BE2C (cell line): ENCODE measurements at regions not wholly inside any gene's neighbourhood (a gene's known extent, or its start where the extent isn't known, plus 50 kb on each side); places are given as distances from the start of the nearest gene placed in this dataset.

Source experiments
- DNase-seq: peaks from one replicate; pipeline ENCODE4 v3.0.0-alpha.2; 2020
- H3K27me3 ChIP-seq: fragments of 250-450 bp; sonication (Bioruptor Pico); 2 replicates; pipeline ENCODE4 v1.5.1; 2020; ENCODE audit warnings: mild to moderate bottlenecking
- H3K36me3 ChIP-seq: fragments of 250-450 bp; sonication (Bioruptor Pico); 2 replicates; pipeline ENCODE4 v1.5.1; 2020; ENCODE audit warnings: mild to moderate bottlenecking
- H3K4me1 ChIP-seq: fragments of 250-450 bp; sonication (Bioruptor Pico); 2 replicates; pipeline ENCODE4 v1.5.1; 2020
- H3K4me3 ChIP-seq: 2 replicates; pipeline ENCODE4 v1.5.1; 2011; ENCODE audit warnings: low read depth, low read length
- H3K9me3 ChIP-seq: fragments of 250-450 bp; sonication (Bioruptor Pico); 2 replicates; pipeline ENCODE4 v1.5.1; 2020
- TF ChIP-seq, protein P1 (sequence below): IDR thresholded peaks from 2 replicates; pipeline ENCODE4 v1.5.1; 2012; ENCODE audit warnings: mild to moderate bottlenecking, low read depth, low read length

DNA sequence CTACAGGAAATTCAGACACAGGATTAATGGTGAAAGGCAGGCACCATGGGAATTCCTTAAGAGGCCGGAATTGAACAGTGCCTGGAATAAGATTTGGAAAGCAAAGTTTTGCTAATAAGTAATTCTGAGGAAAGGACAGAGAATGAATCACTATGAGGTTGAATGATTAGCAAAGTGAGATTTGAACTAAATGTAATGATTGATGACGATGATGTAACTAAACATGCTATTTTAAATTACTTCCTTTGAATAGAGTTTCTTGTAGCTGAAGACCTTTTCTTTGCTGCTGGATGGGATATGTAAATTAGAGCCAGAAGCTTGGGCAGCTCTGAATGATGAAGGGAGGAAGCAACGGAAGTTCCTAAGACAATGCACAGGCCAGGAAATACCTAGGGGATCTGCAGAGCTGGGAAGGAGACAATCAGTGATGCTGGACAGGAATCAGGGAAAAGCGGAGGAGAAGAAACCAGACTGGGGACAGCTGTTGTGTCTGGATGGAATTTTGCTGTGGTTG lies 482.0 kb downstream of the PSAT1 start:
- no peak for DNase-seq
- Histone ChIP-seq H3K27me3 (no peaks in the 10 kb centered on the region), H3K9me3 (no peaks in the 10 kb centered on the region)

DNA sequence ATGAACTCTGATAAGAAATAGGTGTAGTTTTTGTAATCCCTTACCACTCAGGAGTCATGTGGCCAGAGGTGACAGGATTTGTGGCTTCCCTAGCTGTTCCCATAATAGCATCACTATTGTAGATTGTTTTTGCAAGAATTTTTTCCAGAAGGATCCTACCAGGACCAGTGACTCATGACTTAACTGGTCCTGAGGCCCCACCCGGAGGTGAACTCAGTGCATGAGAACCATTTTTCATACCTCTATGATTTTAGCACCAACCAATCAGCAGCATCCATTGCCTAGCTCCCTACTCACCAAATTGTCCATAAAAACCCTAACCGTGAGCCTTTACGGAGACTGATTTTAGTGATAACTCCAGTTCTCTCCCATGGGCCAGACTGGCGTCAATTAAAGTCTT lies 484.8 kb downstream of the PSAT1 start:
- Histone ChIP-seq H3K36me3 (no peaks in the 10 kb centered on the region), H3K27me3 (no peaks in the 10 kb centered on the region), H3K4me3 (no peak overlapping the region), H3K4me1 (0 out of 2 replicates have a peak, but pooled peaks cover 3% of the 10 kb centered on the region), H3K9me3 (no peaks in the 10 kb centered on the region)
- TF ChIP-seq, protein P1, sequence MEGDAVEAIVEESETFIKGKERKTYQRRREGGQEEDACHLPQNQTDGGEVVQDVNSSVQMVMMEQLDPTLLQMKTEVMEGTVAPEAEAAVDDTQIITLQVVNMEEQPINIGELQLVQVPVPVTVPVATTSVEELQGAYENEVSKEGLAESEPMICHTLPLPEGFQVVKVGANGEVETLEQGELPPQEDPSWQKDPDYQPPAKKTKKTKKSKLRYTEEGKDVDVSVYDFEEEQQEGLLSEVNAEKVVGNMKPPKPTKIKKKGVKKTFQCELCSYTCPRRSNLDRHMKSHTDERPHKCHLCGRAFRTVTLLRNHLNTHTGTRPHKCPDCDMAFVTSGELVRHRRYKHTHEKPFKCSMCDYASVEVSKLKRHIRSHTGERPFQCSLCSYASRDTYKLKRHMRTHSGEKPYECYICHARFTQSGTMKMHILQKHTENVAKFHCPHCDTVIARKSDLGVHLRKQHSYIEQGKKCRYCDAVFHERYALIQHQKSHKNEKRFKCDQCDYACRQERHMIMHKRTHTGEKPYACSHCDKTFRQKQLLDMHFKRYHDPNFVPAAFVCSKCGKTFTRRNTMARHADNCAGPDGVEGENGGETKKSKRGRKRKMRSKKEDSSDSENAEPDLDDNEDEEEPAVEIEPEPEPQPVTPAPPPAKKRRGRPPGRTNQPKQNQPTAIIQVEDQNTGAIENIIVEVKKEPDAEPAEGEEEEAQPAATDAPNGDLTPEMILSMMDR: 0 out of 2 replicates have a peak, but pooled peaks have one; percentile 5
- DNase-seq: peak; percentile 9

More for the DNA sequence above, 482.0 kb downstream of the PSAT1 start:
- no peak overlapping the region for H3K4me3 ChIP-seq
- TF ChIP-seq, protein P1: no peak
- H3K4me1 ChIP-seq: 0 out of 2 replicates have a peak, but pooled peaks cover 3% of the 10 kb centered on the region
- H3K36me3 ChIP-seq: no peaks in the 10 kb centered on the region

DNA sequence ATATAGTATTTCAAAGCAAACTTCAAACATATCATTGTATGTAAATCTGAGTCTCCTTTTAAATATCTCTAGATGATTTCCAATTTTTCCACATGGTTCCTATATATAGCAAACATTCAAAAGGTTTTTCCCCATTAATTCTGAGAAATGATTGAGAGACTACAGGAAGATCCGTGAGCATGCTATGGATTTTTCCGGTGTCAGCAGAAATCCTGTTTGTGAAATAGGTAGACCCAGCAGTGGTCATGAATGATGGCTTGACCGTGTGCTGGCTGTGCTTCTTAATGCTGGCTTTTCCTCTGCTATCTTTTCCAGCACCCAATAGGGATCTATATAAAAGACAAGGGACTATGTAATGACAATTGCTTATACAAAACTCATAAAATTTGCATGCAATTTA lies 485.3 kb downstream of the PSAT1 start:
- Histone ChIP-seq H3K36me3 (no peaks in the 10 kb centered on the region), H3K4me1 (0 out of 2 replicates have a peak, but pooled peaks cover 3% of the 10 kb centered on the region), H3K27me3 (no peaks in the 10 kb centered on the region), H3K9me3 (no peaks in the 10 kb centered on the region), H3K4me3 (no peak overlapping the region)
- TF ChIP-seq, protein P1: no peak
- no peak for DNase-seq

DNA sequence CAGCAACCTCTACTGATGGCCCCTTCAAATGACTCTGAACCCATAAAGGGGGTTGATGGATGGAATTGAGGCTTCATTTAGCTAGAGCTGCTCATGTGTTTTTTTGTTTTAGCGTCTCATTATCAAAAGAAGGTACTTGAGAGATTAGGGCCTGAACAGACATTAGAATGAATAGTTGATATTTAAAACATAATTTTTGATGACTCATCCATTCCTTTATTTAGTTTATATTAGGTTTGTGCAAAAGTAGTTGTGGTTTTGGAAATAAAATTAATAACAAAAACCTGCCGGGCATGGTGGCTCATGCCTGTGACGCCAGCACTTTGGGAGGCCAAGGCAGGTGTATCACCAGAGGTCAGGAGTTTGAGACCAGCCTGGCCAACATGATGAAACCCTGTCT lies 485.9 kb downstream of the PSAT1 start:
- no peak overlapping the region for H3K4me3 ChIP-seq
- H3K9me3 ChIP-seq: no peaks in the 10 kb centered on the region
- H3K27me3 ChIP-seq: no peaks in the 10 kb centered on the region
- TF ChIP-seq, protein P1: no peak
- DNase-seq: no peak
- no peaks in the 10 kb centered on the region for H3K36me3 ChIP-seq
- 0 out of 2 replicates have a peak, but pooled peaks cover 3% of the 10 kb centered on the region for H3K4me1 ChIP-seq

DNA sequence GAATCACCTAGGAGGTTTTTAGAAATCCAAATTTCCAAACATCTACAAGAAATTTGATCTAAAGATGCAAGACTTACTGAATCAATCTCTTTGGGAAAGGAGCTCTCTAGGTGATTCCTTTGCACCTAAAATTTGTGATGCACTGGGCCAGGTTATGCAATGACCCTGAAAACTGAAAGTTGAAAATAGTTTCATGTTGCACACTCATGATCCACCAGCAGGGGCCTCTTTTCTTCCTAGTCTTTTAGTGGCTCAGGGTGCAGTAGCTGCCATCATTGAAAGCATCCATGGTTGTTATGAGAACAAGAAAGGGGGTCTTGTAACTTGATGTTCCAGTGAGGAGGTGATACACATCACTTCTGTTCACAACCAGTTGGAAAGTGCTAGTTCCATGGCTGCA lies 486.8 kb downstream of the PSAT1 start:
- TF ChIP-seq, protein P1: peak; percentile 52
- Histone ChIP-seq H3K36me3 (no peaks in the 10 kb centered on the region), H3K9me3 (no peaks in the 10 kb centered on the region), H3K4me1 (0 out of 2 replicates have a peak, but pooled peaks cover under 1% of the 10 kb centered on the region), H3K27me3 (no peaks in the 10 kb centered on the region), H3K4me3 (no peak overlapping the region)
- no peak for DNase-seq

DNA sequence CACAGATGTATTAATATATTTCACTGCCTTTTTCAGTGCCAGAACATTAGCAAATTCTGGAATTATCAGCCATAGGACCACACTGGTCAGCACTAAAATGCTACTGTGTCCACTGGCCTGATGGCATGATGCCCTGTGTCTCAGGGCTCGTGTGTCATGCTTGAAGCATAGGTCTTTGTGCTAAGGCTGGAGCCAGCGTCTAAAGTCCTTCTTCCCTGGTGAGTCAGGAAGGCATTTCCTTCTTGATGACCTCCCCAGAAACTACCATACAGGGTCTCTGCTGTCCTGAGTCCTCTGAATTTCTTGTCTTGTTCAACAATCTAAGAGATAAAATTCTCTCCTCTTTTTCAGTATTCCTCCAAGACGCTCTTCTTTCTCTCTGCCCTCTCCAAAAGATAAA lies 489.9 kb downstream of the PSAT1 start:
- H3K4me3 ChIP-seq: no peak overlapping the region
- H3K27me3 ChIP-seq: no peaks in the 10 kb centered on the region
- no peaks in the 10 kb centered on the region for H3K9me3 ChIP-seq
- no peaks in the 10 kb centered on the region for H3K4me1 ChIP-seq
- TF ChIP-seq, protein P1: no peak
- no peaks in the 10 kb centered on the region for H3K36me3 ChIP-seq
- no peak for DNase-seq
